Activated naive CD8-positive, alpha-beta T cell treated with anti-CD3 and anti-CD28 coated beads, Interleukin-2, amount 50 U/mL, for 16 hours (primary cell): ENCODE measurements at regions not wholly inside any gene's neighbourhood (a gene's known extent, or its start where the extent isn't known, plus 50 kb on each side); places are given as distances from the start of the nearest gene placed in this dataset.

Experiments used
- DNase-seq: peaks from one replicate; pipeline ENCODE4 v3.0.0-alpha.2; 2020; ENCODE audit warnings: low read depth, low spot score

DNA sequence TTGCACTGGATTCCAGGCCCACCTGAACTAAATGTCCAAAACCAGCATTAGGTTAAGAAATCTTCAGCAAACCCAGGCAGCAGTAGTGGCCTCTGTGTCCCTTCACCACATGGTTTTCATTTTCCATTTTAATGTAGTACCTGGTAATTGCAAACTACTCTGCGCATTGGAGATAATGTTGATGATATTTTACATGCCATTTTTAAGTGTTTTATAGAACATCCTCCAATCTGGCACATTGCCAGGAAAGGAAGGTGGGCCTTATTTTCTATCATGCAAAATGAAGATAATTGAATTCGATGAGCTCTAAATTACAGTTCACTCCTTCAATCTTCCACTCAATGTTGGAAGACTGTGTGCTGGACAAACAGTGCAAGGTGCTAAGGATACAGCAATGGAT is 89.5 kb downstream of the ZC3H11B start:
- DNase-seq: no peak

DNA sequence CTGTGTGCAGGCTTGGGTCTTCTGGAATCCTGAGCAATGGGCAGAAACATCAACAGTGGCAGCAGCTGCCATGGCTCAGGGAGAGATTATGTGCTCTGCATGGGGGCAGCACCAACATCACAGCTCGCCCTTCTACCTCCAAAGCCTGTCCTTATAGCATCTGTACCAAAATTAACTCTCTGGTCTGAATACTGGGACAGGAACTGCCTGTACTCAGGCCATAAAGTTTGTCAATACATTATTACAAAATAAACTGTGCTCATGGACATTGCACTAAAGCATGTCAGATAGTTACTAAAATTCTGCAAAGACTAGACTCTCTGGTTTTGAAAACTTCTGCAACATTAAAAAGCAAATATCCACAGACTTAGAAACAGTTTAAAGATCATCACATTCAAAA is 91.6 kb downstream of the ZC3H11B start:
- no peak for DNase-seq

DNA sequence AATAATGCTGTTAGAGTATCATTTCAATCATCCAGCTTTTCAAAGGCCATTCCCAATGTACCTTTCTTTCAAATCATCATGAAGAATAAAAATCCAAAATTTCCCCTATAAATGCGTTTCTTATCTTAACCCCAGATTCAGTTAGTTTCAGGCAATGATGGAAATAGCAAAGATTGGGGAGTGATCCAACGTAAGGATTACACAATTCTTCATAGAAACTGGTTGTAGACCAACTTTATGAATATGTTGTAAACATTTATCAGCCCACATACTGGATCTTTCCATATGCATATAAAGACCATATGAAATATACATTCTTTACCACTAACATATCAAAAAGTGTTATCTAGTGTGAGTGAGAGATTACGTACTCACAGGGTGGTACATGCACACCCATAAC is 92.7 kb downstream of the ZC3H11B start:
- DNase-seq: no peak

DNA sequence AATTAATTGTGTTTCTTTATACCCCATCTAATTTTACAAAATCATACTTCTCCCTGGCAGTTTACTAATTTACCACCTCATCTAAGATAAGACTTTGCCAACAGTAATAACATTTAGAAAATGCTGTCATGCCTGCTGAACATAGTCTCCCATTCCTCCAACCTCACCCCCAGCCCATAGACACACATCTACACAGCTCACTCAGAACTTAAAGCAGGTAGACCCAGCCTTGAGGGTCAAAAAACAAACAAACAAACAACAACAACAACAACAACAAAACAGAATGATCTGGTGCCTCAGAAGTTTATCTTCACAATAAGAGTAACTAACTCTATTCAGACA is 94.0 kb downstream of the ZC3H11B start:
- no peak for DNase-seq

DNA sequence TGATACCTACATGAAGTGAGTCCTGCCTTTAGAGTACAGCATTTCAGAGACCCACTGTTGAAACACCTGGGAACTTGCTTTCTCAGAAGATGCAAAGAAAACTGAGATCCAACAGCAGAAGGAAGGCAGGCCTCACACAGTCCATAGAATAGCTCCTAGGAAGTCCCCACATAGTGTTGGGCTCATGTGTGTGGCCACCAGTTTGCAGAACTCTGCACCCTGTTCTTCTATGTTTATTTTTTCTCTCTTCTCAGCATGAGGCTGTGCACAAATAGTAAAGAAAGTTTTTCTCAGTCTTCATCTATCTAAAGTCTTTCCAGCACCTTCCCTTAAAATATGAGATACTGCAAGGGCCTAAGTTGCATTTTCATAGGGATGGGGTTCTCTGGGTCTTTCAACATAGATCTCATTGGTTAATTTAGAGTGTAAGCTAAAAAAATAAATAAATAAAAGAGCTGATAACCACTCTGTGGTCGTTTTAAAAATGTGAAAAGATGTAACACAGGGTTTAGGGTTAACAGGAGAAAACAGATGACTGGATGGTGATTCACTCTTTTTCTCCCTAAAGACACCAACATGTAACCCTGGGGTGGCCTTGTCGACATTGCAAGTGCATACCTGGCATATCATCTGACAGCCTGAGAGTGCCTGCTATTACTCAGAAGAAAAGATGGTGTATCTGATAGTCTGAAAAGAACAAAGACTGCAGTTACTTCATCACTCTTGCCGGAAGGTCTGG is 94.6 kb downstream of the ZC3H11B start:
- no peak for DNase-seq

DNA sequence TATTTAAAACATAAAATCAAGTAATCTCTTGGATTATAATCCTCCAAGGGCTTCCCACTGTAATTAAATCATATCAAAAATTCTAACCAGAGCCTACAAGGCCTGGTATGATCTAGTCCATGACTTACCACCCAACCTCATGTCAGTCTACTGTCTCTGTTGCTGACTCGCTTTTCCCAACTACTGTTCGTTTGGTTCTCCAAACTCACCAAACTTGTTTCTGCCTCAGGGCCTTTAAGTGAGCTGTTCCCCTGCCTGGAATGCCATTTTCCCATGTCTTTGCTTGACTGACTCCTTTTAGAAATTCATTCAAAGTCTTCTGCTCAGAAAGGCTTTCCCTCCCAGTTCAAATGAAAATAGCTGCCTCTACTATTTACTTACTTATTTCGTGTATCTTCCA is 95.9 kb downstream of the ZC3H11B start:
- DNase-seq: no peak

DNA sequence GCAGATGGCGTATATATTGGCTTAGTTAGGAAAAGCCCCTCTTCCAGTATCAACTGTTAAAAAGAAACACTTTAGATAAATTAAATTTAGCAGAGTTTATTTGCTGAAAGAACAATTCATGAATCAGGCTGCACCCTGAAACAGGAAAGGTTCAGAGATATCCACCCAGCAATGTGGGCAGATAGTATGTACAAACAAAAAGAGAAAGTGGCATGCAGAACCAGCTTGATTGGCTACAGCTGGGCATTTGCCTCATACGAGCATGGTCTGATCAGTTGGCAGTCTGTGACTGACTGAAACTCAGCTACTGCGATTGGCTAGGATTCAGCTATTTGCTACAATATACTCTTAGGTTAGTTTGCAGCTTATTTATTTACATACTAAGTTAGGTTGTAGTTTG is 98.2 kb downstream of the ZC3H11B start:
- no peak for DNase-seq

DNA sequence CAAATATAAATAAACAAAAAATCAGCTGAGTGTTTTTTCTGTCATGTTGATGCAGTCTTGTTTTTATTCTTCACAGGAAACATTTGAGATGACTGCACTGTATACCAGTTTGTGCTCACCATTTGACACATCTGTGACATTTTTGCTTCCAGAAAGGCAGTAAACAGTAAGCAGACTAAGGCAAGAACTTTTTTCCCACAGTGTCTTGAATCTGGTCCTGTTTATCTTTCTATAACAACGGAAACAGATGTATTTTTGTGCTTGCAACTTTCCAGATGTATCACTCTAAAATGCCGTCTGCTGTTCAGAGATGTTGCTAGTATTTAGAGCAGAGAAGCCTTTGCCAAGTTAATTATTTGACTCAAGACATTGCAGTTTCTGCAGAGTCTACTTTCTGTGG is 105.5 kb downstream of the ZC3H11B start:
- DNase-seq: no peak

DNA sequence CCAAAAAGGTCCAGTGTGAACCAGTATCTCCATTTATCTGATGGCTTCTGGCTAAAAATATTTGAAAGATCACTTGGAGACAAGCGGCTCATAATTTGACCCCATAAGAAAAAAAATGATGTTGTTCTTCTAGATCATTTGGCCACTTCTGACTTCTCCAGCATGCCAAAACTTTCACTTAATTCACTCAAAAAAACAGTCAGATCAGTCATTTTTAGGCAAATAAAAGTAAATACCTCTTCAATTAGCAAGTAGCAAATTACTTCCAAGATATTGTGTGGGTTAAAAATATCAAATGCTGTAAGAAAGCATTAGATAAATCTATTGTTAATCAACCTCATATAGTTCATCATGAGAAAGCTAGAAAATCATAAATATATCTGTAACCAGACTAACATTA is 106.0 kb downstream of the ZC3H11B start:
- no peak for DNase-seq

DNA sequence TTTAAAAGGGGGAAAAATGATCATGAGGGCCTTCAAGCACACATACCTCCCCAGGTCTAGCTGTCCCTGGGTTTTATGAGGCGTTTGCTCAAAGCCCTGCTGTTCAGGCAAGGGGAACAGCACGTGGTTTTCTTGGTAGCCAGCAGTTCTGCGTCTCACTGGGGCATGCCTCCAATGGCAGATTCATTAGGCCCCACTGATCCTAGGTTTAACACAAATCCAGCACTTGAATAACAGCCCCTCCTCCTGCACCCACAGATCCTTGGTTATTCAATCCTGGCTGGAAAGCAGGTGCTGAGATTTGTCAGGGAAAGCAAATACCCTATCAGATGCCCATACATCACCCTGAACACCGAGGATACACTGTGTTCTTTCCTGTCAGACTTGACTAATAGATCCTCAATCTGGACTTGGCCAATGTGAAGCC is 106.4 kb downstream of the ZC3H11B start:
- DNase-seq: no peak

DNA sequence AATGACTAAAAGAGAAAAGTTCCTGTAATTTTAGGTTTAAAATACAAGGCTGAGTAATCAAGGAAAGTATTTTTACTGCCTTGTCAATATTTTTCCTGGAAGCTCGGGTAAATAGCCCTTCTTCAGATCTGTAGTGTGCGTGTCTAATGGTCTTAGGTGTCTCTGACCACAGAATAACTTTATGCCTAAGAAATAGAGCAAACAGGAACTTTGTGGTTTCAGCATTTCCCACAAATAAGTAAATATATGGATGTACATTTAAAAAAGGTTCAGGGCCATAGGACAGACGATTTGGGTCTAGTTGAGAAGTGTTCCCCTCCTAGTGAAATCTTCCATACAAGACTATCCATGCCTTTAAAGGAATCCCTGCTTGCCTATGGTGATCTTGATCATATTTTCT is 107.0 kb downstream of the ZC3H11B start:
- DNase-seq: no peak

DNA sequence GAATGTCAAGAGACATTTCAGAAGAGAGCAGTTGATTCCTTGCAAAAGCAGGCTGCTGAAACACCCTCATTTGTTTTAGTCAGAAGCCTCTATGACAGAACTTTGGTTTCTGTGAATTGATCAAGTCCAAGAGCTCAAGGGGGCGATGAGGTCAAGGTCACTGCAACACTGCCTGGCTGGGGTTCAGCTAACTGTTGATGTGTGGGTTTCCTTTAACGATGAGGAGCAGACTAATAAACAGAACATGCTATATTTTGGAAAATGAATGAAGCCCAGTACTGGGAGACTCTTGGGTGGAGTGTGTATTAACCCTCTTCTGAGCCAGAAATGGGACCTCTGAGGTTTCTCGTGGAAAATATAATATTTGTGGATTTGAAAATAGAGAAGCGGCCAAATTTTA is 109.3 kb downstream of the ZC3H11B start:
- DNase-seq: no peak

DNA sequence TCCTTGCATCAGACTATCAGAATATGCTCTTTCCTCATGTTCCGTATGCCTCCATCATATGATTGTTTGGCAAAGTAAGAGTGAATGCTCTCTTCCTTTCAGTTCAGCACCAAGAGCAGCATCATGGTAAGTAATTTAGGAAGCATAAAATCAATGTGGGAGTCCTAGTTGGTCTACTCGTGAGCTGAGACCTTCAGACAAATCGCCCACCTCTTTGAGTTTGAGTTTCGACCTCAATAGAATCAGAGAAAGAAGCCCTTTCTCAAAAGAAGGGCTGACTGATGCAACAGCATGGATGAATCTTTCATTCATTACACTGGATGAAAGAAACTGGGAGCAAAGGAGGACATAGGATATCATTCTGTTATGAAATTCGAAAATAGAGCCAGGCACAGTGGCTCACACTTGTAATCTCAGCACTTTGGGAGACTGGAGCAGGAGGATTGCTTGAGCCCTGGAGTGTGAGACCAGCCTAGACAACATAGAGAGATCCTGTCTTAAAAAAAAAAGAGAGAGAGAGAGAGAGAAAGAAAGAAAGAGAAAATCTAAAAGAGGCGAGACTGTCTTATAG is 112.5 kb downstream of the ZC3H11B start:
- no peak for DNase-seq

DNA sequence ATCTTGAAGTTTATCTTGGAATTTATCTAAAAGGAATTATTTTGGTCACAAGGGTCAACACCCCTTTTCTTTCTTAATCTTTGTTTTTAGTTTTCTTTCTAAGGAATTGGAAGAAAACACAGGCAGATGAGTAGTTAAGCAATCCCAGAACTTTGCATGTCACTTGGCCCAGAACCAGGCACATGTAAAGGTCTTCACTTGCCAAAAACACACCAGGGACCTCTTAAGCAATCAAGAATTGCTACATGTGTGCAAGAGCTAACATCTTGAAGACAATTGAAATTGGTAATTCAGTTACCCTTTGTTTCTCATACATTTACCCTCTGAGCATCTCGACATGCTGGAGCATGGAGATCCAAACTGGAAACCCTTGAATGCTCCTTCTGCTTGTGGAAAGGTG is 114.2 kb downstream of the ZC3H11B start:
- no peak for DNase-seq

DNA sequence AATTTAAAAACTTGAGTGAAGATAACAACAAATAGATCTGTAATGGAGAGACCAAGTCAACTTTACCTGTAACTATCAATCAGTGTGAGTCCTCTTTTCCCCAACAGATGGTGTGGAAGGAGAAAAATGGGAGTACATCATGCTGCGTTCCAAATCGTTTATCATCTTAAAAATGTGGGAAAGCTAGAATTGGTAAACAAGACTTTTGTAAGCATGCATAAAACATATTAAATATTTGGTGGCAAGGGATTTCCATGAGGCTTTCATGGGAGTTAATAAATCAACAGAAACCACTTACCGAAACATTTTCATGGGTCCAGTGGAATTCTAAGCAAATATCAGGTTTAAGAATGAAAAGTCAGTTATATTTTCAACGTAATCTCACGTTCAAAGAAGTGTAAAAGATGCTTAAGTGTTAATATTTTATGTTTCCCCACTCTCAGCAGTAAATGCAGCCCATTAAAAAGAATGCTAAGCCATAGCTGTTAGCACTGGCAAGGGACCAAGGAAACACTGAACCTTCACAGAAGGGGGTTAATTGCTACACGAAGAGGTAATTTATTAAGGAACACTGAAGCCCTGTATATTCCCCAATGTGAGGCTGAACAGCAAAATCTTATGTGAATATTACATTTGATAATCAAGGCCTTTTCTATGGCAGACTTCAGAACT is 117.0 kb downstream of the ZC3H11B start:
- no peak for DNase-seq

DNA sequence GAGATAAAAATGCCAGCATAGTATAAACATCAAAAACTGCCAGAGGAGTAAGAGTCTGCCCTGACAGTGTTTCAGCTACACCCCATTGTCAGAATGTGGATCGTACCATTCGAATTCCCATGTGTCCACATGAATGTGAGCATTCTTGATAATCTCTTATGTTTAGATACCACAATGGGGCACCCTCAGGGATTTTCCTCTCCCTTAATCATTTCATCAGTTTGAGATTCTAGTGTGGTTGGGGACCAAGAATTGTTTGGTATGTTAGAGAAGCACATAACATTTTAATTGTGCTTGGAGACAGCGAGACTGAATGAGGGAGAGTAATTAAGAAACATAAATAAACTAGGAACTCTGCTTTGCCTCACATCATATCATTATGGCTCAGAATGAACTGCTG is 120.2 kb downstream of the ZC3H11B start:
- no peak for DNase-seq

DNA sequence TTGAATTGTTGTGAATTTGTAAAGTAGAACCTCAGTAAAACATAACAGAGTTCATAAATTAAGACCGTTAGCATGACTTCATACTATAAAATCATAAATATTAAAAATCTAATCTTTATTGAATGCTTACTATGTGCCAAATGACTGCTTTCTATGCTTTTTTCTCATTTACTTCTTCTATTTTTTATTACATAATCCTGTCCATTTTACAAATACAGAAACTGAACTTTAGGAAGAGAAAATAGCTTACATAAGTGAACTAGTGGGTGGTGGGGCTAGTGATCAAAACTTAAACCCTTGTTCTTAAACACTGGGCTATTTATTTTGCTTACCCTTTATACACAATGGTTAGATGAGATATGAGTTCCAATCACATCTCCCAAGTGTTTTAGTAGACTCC is 122.3 kb downstream of the ZC3H11B start:
- no peak for DNase-seq

DNA sequence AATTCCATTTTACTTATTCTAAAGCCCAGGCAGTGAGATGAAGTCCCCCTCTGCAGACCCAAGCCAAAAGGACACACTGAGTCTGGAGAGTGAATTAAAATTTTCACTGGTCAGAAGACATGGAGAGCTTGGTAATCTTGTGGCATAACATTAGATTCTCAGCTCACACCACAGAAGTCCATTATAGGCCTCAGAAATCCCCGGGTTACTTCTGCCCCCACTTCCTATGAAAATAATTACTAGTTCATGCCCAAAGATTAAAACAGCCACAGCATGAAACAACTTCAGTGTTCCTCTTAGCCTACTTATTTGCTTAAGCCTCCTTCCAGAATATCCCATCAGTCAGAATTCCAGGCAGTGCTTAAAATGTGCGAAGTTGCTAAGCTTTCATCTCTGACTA is 123.3 kb downstream of the ZC3H11B start:
- no peak for DNase-seq

DNA sequence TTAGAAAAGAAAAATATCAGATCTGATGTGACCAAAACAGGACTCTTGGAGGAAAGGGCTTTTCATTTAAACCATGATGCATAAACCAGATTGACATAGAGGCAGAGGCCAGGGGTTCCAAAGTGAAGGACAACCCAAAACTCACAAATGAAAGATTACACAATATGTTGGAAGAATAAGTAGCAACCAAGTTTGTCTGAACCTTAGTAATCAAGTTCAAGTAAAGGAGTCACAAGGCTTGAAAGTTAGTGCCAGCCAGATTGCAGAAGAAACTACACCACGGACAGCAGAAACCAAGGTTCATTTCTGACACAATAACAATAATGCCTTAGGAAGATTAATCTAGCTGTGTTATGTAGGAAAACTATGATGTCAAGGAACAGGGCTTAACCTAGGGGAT is 124.6 kb downstream of the ZC3H11B start:
- DNase-seq: no peak

DNA sequence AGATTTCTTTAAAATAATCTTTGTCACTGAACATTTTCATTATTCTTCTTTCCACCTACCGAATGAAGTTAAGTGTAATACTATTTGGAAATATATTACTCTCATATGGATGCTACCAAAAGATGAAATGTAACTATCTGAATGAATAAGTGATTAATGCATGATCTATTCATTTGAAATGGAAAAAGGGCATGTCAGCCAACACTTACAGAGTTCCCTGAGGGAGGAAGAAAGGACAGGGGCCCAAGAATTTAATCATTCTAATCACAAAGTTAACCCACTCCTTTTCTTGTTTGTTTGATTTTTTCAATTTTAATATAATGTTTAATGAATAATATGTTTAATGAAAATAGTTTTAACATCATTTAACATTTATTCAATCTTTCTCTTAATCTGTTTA is 129.4 kb downstream of the ZC3H11B start:
- DNase-seq: no peak

DNA sequence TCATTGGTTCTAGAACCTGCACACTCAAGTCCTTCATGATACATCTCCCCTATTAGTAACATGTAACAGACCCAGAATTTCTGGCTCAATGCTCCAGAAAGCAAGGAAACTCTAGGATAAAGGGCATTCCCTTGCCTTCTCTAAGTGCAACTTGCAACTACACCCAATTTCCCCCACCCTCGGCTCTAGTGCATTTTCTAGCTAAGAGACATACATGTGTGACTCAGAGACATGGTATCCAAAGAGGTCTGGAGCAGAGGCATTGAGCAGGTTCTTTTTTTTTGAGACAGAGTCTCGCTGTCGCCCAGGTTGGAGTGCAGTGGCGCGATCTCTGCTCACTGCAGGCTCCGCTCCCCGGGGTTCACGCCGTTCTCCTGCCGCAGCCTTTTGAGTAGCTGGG is 132.9 kb downstream of the ZC3H11B start:
- no peak for DNase-seq

DNA sequence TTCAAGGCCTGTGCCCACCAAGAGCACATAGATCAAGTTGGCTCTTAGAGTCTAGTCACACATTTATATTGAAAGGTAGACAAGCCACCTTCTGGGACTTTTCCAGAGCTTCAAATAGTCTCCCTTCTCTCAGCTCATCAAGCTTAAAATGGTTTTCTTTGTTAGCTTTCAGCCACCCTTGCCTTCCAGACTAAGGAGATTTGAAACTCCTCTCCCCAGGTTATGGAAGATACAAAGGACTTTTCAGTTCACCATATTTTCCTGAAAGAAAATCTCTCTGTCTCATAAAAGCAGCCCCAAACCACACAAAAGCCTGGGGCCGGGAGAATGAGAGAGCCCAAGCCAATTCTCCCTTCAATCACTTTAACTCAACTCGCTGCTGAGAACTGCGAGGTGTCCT is 134.1 kb downstream of the ZC3H11B start:
- no peak for DNase-seq

DNA sequence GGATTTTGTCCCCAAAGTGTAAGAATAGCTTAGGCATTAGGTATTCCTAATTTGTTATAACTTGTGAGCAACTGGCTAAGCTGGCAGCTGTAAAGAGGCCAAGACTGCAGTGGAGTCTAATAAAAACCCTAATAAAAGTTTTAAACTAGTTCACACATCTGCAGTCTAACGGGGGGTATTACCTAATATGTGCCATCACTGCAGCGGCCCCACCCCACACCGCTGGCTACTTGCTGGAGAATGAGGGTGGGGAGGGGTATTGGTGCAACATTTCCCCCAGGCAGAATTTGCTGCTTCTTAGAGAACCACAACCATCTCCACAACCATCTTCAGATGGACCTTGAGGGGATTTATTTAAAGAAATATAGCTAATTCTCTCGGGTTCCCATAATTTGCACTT is 135.0 kb downstream of the ZC3H11B start:
- no peak for DNase-seq
